AG08396 (cell line): ENCODE measurements at regions not wholly inside any gene's neighbourhood (a gene's known extent, or its start where the extent isn't known, plus 50 kb on each side); places are given as distances from the start of the nearest gene placed in this dataset.
"Not testable (repeated sequence)": the region's sequence is repeated elsewhere in the genome, so short reads cannot be mapped to it uniquely, and the experiment has no call there.

Experiments used
- DNase-seq: peaks from one replicate; pipeline ENCODE4 v3.0.0; 2012; ENCODE audit warnings: low spot score, mixed read lengths

GRCh38 chr11:56876621-56877275, 112.0 kb upstream of the OR5AK2 start:
- no peak for DNase-seq

GRCh38 chr11:56855217-56855616, 106.7 kb upstream of the OR9G4 start:
- no peak for DNase-seq

GRCh38 chr11:56852131-56852530, 103.6 kb upstream of the OR9G4 start:
- DNase-seq: no peak

GRCh38 chr11:56849852-56850251, 101.4 kb upstream of the OR9G4 start:
- DNase-seq: no peak

GRCh38 chr11:56849250-56849649, 100.8 kb upstream of the OR9G4 start:
- DNase-seq: no peak

GRCh38 chr11:56848141-56848809, 99.8 kb upstream of the OR9G4 start:
- DNase-seq: no peak

- no peak for DNase-seq
Observed at GRCh38 chr11:56846631-56847576, 98.4 kb upstream of the OR9G4 start.

GRCh38 chr11:56845121-56845732, 96.7 kb upstream of the OR9G4 start:
- no peak for DNase-seq

- no peak for DNase-seq
Observed at GRCh38 chr11:56843816-56844215, 95.3 kb upstream of the OR9G4 start.

GRCh38 chr11:56842814-56843794, 94.6 kb upstream of the OR9G4 start:
- no peak for DNase-seq

- DNase-seq: peak; percentile 62
Observed at GRCh38 chr11:56841210-56841810, 92.8 kb upstream of the OR9G4 start.

- not testable (repeated sequence) for DNase-seq
Observed at GRCh38 chr11:56827357-56827756, 78.9 kb upstream of the OR9G4 start.

- no peak for DNase-seq
Observed at GRCh38 chr11:56819916-56820315, 71.4 kb upstream of the OR9G4 start.

GRCh38 chr11:56817661-56818060, 69.2 kb upstream of the OR9G4 start:
- DNase-seq: no peak

- no peak for DNase-seq
Observed at GRCh38 chr11:56816259-56816658, 67.8 kb upstream of the OR9G4 start.

GRCh38 chr11:56808326-56808725, 59.8 kb upstream of the OR9G4 start:
- no peak for DNase-seq

- DNase-seq: no peak
Observed at GRCh38 chr11:56799691-56800210, 51.3 kb upstream of the OR9G4 start.
